Esophagus squamous epithelium (tissue), 5 donors: ENCODE measurements at regions not wholly inside any gene's neighbourhood (a gene's known extent, or its start where the extent isn't known, plus 50 kb on each side); places are given as distances from the start of the nearest gene placed in this dataset.

Experiments used
- DNase-seq: peaks from one replicate; lab custom pipeline; 2025; lab: John Stamatoyannopoulos, UW
- H3K27ac ChIP-seq, 4 donors: fragments of 200-600 bp; sonication (generic); one replicate each; pipeline ENCODE4 v1.5.1; 2016 to 2019; ENCODE audit warnings: mild to moderate bottlenecking in 1 of 4
- H3K27me3 ChIP-seq, 4 donors: fragments of 200-600 bp; sonication (generic); 1 replicate in 3 of 4; 2 replicates in 1 of 4; pipeline versions ENCODE4 v1.5.1 to v1.6.0; 2017 to 2021; ENCODE audit warnings: antibody characterized with exemption in 1 of 4
- H3K36me3 ChIP-seq, 3 donors: fragments of 200-600 bp; sonication (generic); one replicate each; pipeline ENCODE4 v1.5.1; 2016 to 2019
- H3K4me1 ChIP-seq, 3 donors: fragments of 200-600 bp; sonication (generic); one replicate each; pipeline ENCODE4 v1.5.1; 2017 to 2019
- H3K4me3 ChIP-seq, 4 donors: fragments of 200-600 bp; sonication (generic); 1 replicate in 3 of 4; 2 replicates in 1 of 4; pipeline ENCODE4 v1.5.1; 2016 to 2019; ENCODE audit warnings: mild to moderate bottlenecking in 2 of 4, moderate library complexity in 1 of 4
- H3K9me3 ChIP-seq, 3 donors: fragments of 200-600 bp; sonication (generic); one replicate each; pipeline ENCODE4 v1.5.1; 2016 to 2019
- CTCF ChIP-seq, 6 experiments: fragments of 450-650 bp in 4 of 6; fragments of 200-600 bp in 2 of 6; sonication (generic) in 2 of 6; IDR thresholded peaks; one replicate each; pipeline ENCODE4 v1.5.1; 2016 to 2019; ENCODE audit warnings: antibody characterized with exemption in 6 of 6, mild to moderate bottlenecking in 4 of 6, moderate library complexity in 4 of 6
- POLR2A ChIP-seq, 4 donors: fragments of 450-650 bp; IDR thresholded peaks; one replicate each; pipeline ENCODE4 v1.6.1; 2017; ENCODE audit warnings: antibody characterized with exemption in 4 of 4, mild to moderate bottlenecking in 4 of 4, moderate library complexity in 3 of 4
- WGBS, 2 donors: methylation state at CpG; one replicate each; pipeline ENCODE4 v1.1.5; 2018; 5-methylcytosine and 5-hydroxymethylcytosine counted together
- intact Hi-C: fragments of 100-400 bp; cut with DNase I; formaldehyde crosslinking; loops from one replicate; pipeline ENCODE4 v1.15.0; 2022
- donor health status: DM: yes; HTN: yes; CAD: no.

GRCh38 chr17:77466596-77467223, 325.9 kb downstream of the SEC14L1 start:
- DNase-seq = no peak
- Histone ChIP-seq H3K27me3 (no peaks in the 10 kb centered on the region), H3K4me3 (peak overlapping the region in 1 of 4 donors; percentile 9), H3K4me1 (peaks cover 38 to 90% (median 41%) of the 10 kb centered on the region in 3 donors), H3K36me3 (peaks cover 0 to 37% (median 0%) of the 10 kb centered on the region in 3 donors), H3K9me3 (no peaks in the 10 kb centered on the region), H3K27ac (peak overlapping the region; percentile 58 to 82 (median 75))
- 74 to 84% methylated on average over 10 to 21 of the region's 24 CpGs for WGBS, 2 donors
- no peak for TF ChIP-seq POLR2A (IDR thresholded peaks at IDR 0.05)
- no peak for TF ChIP-seq CTCF (IDR thresholded peaks at IDR 0.05)
- intact Hi-C loops = no loop called here

- peaks cover 0 to 37% (median 0%) of the 10 kb centered on the region in 3 donors for H3K36me3 ChIP-seq
- H3K4me3 ChIP-seq = no peak overlapping the region
- no peak for DNase-seq
- 94 to 95% methylated on average over 12 to 13 of the region's 25 CpGs for WGBS, 2 donors
- intact Hi-C loops = no loop called here
- no peaks in the 10 kb centered on the region for H3K27me3 ChIP-seq
- H3K27ac ChIP-seq = peak overlapping the region in 3 of 4 donors; percentile 74 to 82 (median 76)
- TF ChIP-seq POLR2A (IDR thresholded peaks at IDR 0.05) = no peak
- no peak for TF ChIP-seq CTCF (IDR thresholded peaks at IDR 0.05)
- H3K4me1 ChIP-seq = peaks cover 46 to 90% (median 49%) of the 10 kb centered on the region in 3 donors
- no peaks in the 10 kb centered on the region for H3K9me3 ChIP-seq
Measured at GRCh38 chr17:77467521-77467920, 326.8 kb downstream of the SEC14L1 start.

GRCh38 chr17:77468897-77469296, 328.1 kb downstream of the SEC14L1 start:
- peak overlapping the region in 2 of 4 donors; percentile 13 to 17 for H3K27ac ChIP-seq
- WGBS, 2 donors = 83 to 92% methylated on average over 6 to 7 of the region's 7 CpGs
- H3K4me3 ChIP-seq = no peak overlapping the region
- no peaks in the 10 kb centered on the region for H3K9me3 ChIP-seq
- intact Hi-C loops = no loop called here
- peaks cover 54 to 90% (median 56%) of the 10 kb centered on the region in 3 donors for H3K4me1 ChIP-seq
- no peaks in the 10 kb centered on the region for H3K27me3 ChIP-seq
- peaks cover 0 to 37% (median 0%) of the 10 kb centered on the region in 3 donors for H3K36me3 ChIP-seq
- DNase-seq = no peak
- TF ChIP-seq POLR2A (IDR thresholded peaks at IDR 0.05) (no peak), CTCF (IDR thresholded peaks at IDR 0.05) (no peak)

GRCh38 chr17:77470330-77470786, 329.6 kb downstream of the SEC14L1 start:
- TF ChIP-seq CTCF (IDR thresholded peaks at IDR 0.05) (no peak), POLR2A (IDR thresholded peaks at IDR 0.05) (no peak)
- H3K27ac ChIP-seq = peak overlapping the region in 3 of 4 donors; percentile 83 to 87 (median 85)
- no peaks in the 10 kb centered on the region for H3K27me3 ChIP-seq
- intact Hi-C loops = no loop called here
- no peak overlapping the region for H3K4me3 ChIP-seq
- no peak for DNase-seq
- H3K4me1 ChIP-seq = peaks cover 64 to 93% (median 67%) of the 10 kb centered on the region in 3 donors
- peaks cover 0 to 37% (median 0%) of the 10 kb centered on the region in 3 donors for H3K36me3 ChIP-seq
- H3K9me3 ChIP-seq = no peaks in the 10 kb centered on the region
- 77 to 99% methylated on average over 3 of the region's 3 CpGs for WGBS, 2 donors
